Ovary (tissue), 7 donors: ENCODE measurements at regions not wholly inside any gene's neighbourhood (a gene's known extent, or its start where the extent isn't known, plus 50 kb on each side); places are given as distances from the start of the nearest gene placed in this dataset.

Source experiments
- DNase-seq, 5 donors: peaks; one replicate each; pipeline ENCODE4 v3.0.0-alpha.2; 2019 to 2020
- H3K27ac ChIP-seq, 2 donors: fragments of 200-600 bp; one replicate each; pipeline versions ENCODE4 v1.5.1 to v1.8.0; 2019 to 2022
- H3K27me3 ChIP-seq: fragments of 200-600 bp; one replicate; pipeline ENCODE4 v1.8.0; 2022
- H3K36me3 ChIP-seq: fragments of 200-600 bp; sonication (generic); one replicate; pipeline ENCODE4 v1.5.1; 2019
- H3K4me1 ChIP-seq: one replicate; pipeline ENCODE4 v1.8.1; 2013; ENCODE audit warnings: mild to moderate bottlenecking, moderate library complexity; ENCODE audit not compliant: insufficient read depth
- H3K4me3 ChIP-seq: fragments of 200-600 bp; sonication (generic); one replicate; pipeline ENCODE4 v1.5.1; 2017
- H3K9me3 ChIP-seq, 2 donors: fragments of 200-600 bp in 1 of 2; sonication (generic) in 1 of 2; one replicate each; pipeline versions ENCODE4 v1.5.1 to v1.8.1; 2013 to 2019; ENCODE audit warnings: mild to moderate bottlenecking in 1 of 2, moderate library complexity in 1 of 2
- CTCF ChIP-seq, 3 donors: fragments of 450-650 bp in 2 of 3; fragments of 200-600 bp in 1 of 3; IDR thresholded peaks; one replicate each; pipeline versions ENCODE4 v1.5.1 to v1.8.0; 2016 to 2022; ENCODE audit warnings: antibody characterized with exemption in 3 of 3, mild to moderate bottlenecking in 1 of 3
- EP300 ChIP-seq: sonication (generic); formaldehyde crosslinking; IDR thresholded peaks from one replicate; pipeline ENCODE4 v1.6.1; 2017; ENCODE audit warnings: antibody characterized with exemption
- POLR2A ChIP-seq: fragments of 450-650 bp; IDR thresholded peaks from one replicate; pipeline ENCODE4 v1.6.1; 2017; ENCODE audit warnings: antibody characterized with exemption, mild to moderate bottlenecking, moderate library complexity
- WGBS, 3 donors: extraction: QIAGEN DNeasy Blood & Tissue Kit in 1 of 3; methylation state at CpG; one replicate each; pipeline versions ENCODE4 v1.1.5 to v1.1.7; 2013 to 2017; 5-methylcytosine and 5-hydroxymethylcytosine counted together
- intact Hi-C, 4 donors: fragments of 100-400 bp; cut with DNase I; formaldehyde crosslinking; loops; one replicate each; pipeline versions ENCODE4 v1.11.0 to v1.15.1; 2022 to 2023
- donor health status: DM: no; HTN: no; CAD: no; lungs with moderate emphysema.
- donor health status: DM: no; HTN: no; CAD: no.
- donor health status: Bipolar disorder and iron deficiency.
- donor health status: DM: no; HTN: no; CAD: no.
- donor health status: DM: yes; HTN: yes; CAD: no.

- no peak for DNase-seq
- Histone ChIP-seq H3K4me1 (no peaks in the 10 kb centered on the region), H3K36me3 (no peaks in the 10 kb centered on the region), H3K9me3 (no peaks in the 10 kb centered on the region), H3K4me3 (no peak overlapping the region), H3K27me3 (no peaks in the 10 kb centered on the region), H3K27ac (no peak overlapping the region)
- intact Hi-C loops, result no loop called here
- 35 to 54% (median 51%) methylated on average over 2 of the region's 2 CpGs for whole genome bisulfite sequencing, 3 donors
- no peak for TF ChIP-seq POLR2A
Observed at GRCh38 chrX:78603908-78604307, 55.2 kb downstream of the RTL3 start.

- Histone ChIP-seq H3K4me3 (no peak overlapping the region), H3K9me3 (no peaks in the 10 kb centered on the region), H3K36me3 (no peaks in the 10 kb centered on the region), H3K27ac (no peak overlapping the region), H3K27me3 (no peaks in the 10 kb centered on the region), H3K4me1 (no peaks in the 10 kb centered on the region)
- intact Hi-C loops, result no loop called here
- peak in 1 of 5 donors; percentile 16 for DNase-seq
- 29 to 49% (median 37%) methylated on average over 3 of the region's 3 CpGs for WGBS, 3 donors
- no peak for TF ChIP-seq EP300
- TF ChIP-seq CTCF (IDR thresholded peaks at IDR 0.05), result no peak
- no peak for TF ChIP-seq POLR2A
Observed at GRCh38 chrX:78595901-78596502, 63.1 kb downstream of the RTL3 start.

- WGBS, 3 donors, result 26 to 38% (median 30%) methylated on average over 1 of the region's 1 CpG
- no peak overlapping the region for H3K27ac ChIP-seq
- no peak overlapping the region for H3K4me3 ChIP-seq
- no peaks in the 10 kb centered on the region for H3K4me1 ChIP-seq
- H3K27me3 ChIP-seq, result no peaks in the 10 kb centered on the region
- DNase-seq, result no peak
- intact Hi-C loops, result no loop called here
- no peaks in the 10 kb centered on the region for H3K9me3 ChIP-seq
- H3K36me3 ChIP-seq, result no peaks in the 10 kb centered on the region
- TF ChIP-seq CTCF (IDR thresholded peaks at IDR 0.05), result no peak
- no peak for TF ChIP-seq POLR2A
- no peak for TF ChIP-seq EP300
Observed at GRCh38 chrX:78593701-78594100, 65.4 kb downstream of the RTL3 start.

GRCh38 chrX:78592030-78592429 lies 67.1 kb downstream of the RTL3 start:
- no peak for TF ChIP-seq POLR2A
- no peak for TF ChIP-seq EP300
- TF ChIP-seq CTCF (IDR thresholded peaks at IDR 0.05), result no peak
- H3K4me3 ChIP-seq, result no peak overlapping the region
- intact Hi-C loops, result loop anchor here in 1 of 4 donors (1.0 kb wide), 1 partner anchor 36 kb away; no protein-coding TSS in a partner anchor
- H3K4me1 ChIP-seq, result no peaks in the 10 kb centered on the region
- whole genome bisulfite sequencing, 3 donors, result 56 to 64% (median 59%) methylated on average over 2 of the region's 2 CpGs
- no peak overlapping the region for H3K27ac ChIP-seq
- H3K27me3 ChIP-seq, result no peaks in the 10 kb centered on the region
- H3K36me3 ChIP-seq, result no peaks in the 10 kb centered on the region
- no peaks in the 10 kb centered on the region for H3K9me3 ChIP-seq
- DNase-seq, result no peak

- Histone ChIP-seq H3K27ac (no peak overlapping the region), H3K9me3 (no peaks in the 10 kb centered on the region), H3K27me3 (no peaks in the 10 kb centered on the region), H3K4me1 (no peaks in the 10 kb centered on the region), H3K4me3 (no peak overlapping the region), H3K36me3 (no peaks in the 10 kb centered on the region)
- no peak for DNase-seq
- TF ChIP-seq POLR2A, result no peak
- no peak for TF ChIP-seq CTCF (IDR thresholded peaks at IDR 0.05)
- TF ChIP-seq EP300, result no peak
- 63 to 74% (median 67%) methylated on average over 3 of the region's 3 CpGs for WGBS, 3 donors
- intact Hi-C loops, result no loop called here
Observed at GRCh38 chrX:78574306-78574705, 84.8 kb downstream of the RTL3 start.
